ENCODE measurements at regions not wholly inside any gene's neighbourhood (a gene's known extent, or its start where the extent isn't known, plus 50 kb on each side); places are given as distances from the start of the nearest gene placed in this dataset.

DNA sequence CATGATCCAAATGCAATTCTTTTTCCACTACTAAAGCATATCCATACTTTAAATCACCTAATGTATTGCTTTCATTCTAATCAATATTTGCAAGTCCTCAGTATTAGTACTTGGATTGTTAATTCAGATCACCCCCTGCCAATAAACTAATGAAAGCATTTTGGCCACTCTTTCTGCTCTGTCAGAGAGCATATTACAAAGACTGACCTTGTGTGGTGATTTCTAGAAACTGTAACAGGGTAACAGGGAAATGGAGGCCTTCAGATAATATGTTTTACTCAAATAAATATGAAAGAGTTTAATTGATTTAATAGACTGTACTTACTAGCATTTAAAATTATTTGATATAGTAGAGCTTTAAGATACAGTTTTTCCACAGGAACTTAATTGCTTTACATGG is 453.0 kb downstream of the KCNJ3 start:
- TF ChIP-seq, protein P1, sequence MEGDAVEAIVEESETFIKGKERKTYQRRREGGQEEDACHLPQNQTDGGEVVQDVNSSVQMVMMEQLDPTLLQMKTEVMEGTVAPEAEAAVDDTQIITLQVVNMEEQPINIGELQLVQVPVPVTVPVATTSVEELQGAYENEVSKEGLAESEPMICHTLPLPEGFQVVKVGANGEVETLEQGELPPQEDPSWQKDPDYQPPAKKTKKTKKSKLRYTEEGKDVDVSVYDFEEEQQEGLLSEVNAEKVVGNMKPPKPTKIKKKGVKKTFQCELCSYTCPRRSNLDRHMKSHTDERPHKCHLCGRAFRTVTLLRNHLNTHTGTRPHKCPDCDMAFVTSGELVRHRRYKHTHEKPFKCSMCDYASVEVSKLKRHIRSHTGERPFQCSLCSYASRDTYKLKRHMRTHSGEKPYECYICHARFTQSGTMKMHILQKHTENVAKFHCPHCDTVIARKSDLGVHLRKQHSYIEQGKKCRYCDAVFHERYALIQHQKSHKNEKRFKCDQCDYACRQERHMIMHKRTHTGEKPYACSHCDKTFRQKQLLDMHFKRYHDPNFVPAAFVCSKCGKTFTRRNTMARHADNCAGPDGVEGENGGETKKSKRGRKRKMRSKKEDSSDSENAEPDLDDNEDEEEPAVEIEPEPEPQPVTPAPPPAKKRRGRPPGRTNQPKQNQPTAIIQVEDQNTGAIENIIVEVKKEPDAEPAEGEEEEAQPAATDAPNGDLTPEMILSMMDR (IDR thresholded peaks at IDR 0.05 in 4 of 5, conservative IDR thresholded peaks at IDR 0.05 in 1 of 5) = no peak
- TF ChIP-seq POLR2A (IDR thresholded peaks at IDR 0.05) = no peak
